Sigmoid colon (tissue), 6 donors: ENCODE measurements at regions not wholly inside any gene's neighbourhood (a gene's known extent, or its start where the extent isn't known, plus 50 kb on each side); places are given as distances from the start of the nearest gene placed in this dataset.

Source experiments
- DNase-seq: peaks from one replicate; pipeline ENCODE4 v3.0.0-alpha.2; 2019
- H3K27ac ChIP-seq, 4 donors: fragments of 200-600 bp; sonication (generic); one replicate each; pipeline ENCODE4 v1.5.1; 2016 to 2019; ENCODE audit warnings: mild to moderate bottlenecking in 1 of 4
- H3K27me3 ChIP-seq, 3 donors: fragments of 200-600 bp; sonication (generic); one replicate each; pipeline ENCODE4 v1.5.1; 2019; ENCODE audit warnings: mild to moderate bottlenecking in 1 of 3
- H3K36me3 ChIP-seq, 4 donors: fragments of 200-600 bp; sonication (generic); one replicate each; pipeline ENCODE4 v1.5.1; 2016 to 2019
- H3K4me1 ChIP-seq, 4 donors: fragments of 200-600 bp; sonication (generic); one replicate each; pipeline ENCODE4 v1.5.1; 2017 to 2019
- H3K4me3 ChIP-seq, 4 donors: fragments of 200-600 bp; sonication (generic); one replicate each; pipeline ENCODE4 v1.5.1; 2017 to 2019; ENCODE audit warnings: mild to moderate bottlenecking in 2 of 4, moderate library complexity in 1 of 4
- H3K9me3 ChIP-seq, 4 donors: fragments of 200-600 bp in 3 of 4; sonication (generic) in 3 of 4; one replicate each; pipeline versions ENCODE4 v1.5.1 to v1.6.1; 2013 to 2019
- EP300 ChIP-seq, 4 donors: sonication (generic); formaldehyde crosslinking; IDR thresholded peaks; one replicate each; pipeline ENCODE4 v1.6.1; 2017; ENCODE audit warnings: antibody characterized with exemption in 4 of 4
- POLR2A ChIP-seq, 2 donors: fragments of 450-650 bp; IDR thresholded peaks; one replicate each; pipeline ENCODE4 v1.6.1; 2016; ENCODE audit warnings: antibody characterized with exemption in 2 of 2, mild to moderate bottlenecking in 2 of 2, moderate library complexity in 2 of 2
- POLR2AphosphoS5 ChIP-seq, 4 donors: sonication (generic); formaldehyde crosslinking; IDR thresholded peaks; one replicate each; pipeline ENCODE4 v1.6.1; 2017; ENCODE audit warnings: antibody characterized with exemption in 4 of 4
- WGBS, 2 donors: extraction: QIAGEN DNeasy Blood & Tissue Kit; methylation state at CpG; one replicate each; pipeline ENCODE4 v1.1.7; 2013; 5-methylcytosine and 5-hydroxymethylcytosine counted together
- intact Hi-C: fragments of 100-400 bp; cut with DNase I; formaldehyde crosslinking; loops from one replicate; pipeline ENCODE4 v1.15.1; 2023
- TF ChIP-seq, protein P1 (sequence below), 4 experiments: fragments of 450-650 bp in 3 of 4; fragments of 200-600 bp in 1 of 4; IDR thresholded peaks; one replicate each; pipeline ENCODE4 v1.5.1; 2016 to 2019; ENCODE audit warnings: antibody characterized with exemption in 4 of 4, mild to moderate bottlenecking in 3 of 4, moderate library complexity in 2 of 4
- donor health status: healthy with polysubstance abuse.
- donor health status: healthy.

DNA sequence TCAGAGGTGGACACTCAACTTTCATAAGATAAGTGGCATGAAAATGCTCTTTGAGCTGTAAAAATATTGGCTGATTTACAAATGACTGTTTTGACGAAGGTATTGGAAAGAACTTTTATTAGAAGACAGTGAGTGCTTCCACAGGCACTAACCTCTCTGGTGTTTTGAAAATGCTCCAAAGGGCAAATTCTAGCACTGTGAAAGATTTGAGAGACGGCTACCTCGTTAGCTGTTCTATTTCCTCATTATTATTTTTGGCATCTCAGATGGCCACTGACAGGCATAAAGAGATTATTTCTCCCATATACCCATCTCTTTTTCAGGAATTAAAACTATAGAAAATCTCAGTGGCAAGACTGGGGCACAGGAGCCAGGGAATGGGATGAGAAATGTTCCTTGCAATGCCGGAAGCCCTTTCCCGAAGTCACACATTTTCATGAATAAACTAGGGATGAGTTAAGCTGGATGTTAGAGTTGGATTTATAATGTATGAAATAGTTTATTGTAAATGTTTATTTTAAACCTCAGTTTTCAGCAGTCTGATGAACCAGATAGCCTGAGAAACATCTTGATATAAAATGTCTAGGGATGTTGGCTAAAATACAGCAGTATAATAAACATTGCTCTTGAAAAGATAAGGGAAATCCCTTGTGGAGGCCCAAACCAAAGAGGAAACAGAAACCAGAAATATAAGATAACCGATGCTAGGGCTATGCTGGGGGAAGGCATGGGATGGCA lies 175.7 kb downstream of the ASB1 start:
- H3K9me3 ChIP-seq, result no peaks in the 10 kb centered on the region
- DNase-seq, result no peak
- 66 to 70% methylated on average over 6 of the region's 6 CpGs for WGBS, 2 donors
- peak overlapping the region; percentile 78 to 90 (median 88) for H3K27ac ChIP-seq
- no peaks in the 10 kb centered on the region for H3K36me3 ChIP-seq
- no peaks in the 10 kb centered on the region for H3K27me3 ChIP-seq
- TF ChIP-seq POLR2A (IDR thresholded peaks at IDR 0.05) (no peak), EP300 (IDR thresholded peaks at IDR 0.05) (no peak), POLR2AphosphoS5 (IDR thresholded peaks at IDR 0.05) (no peak)
- TF ChIP-seq, protein P1, sequence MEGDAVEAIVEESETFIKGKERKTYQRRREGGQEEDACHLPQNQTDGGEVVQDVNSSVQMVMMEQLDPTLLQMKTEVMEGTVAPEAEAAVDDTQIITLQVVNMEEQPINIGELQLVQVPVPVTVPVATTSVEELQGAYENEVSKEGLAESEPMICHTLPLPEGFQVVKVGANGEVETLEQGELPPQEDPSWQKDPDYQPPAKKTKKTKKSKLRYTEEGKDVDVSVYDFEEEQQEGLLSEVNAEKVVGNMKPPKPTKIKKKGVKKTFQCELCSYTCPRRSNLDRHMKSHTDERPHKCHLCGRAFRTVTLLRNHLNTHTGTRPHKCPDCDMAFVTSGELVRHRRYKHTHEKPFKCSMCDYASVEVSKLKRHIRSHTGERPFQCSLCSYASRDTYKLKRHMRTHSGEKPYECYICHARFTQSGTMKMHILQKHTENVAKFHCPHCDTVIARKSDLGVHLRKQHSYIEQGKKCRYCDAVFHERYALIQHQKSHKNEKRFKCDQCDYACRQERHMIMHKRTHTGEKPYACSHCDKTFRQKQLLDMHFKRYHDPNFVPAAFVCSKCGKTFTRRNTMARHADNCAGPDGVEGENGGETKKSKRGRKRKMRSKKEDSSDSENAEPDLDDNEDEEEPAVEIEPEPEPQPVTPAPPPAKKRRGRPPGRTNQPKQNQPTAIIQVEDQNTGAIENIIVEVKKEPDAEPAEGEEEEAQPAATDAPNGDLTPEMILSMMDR (IDR thresholded peaks at IDR 0.05), result no peak
- intact Hi-C loops, result loop anchor here (2.0 to 10.0 kb wide), 3 partner anchors 42 to 182 kb away; partner anchors contain the start of gene ASB1
- no peak overlapping the region for H3K4me3 ChIP-seq
- peaks cover 0 to 51% (median 44%) of the 10 kb centered on the region in 4 donors for H3K4me1 ChIP-seq

- Histone ChIP-seq H3K4me1 (peaks cover 0 to 39% (median 32%) of the 10 kb centered on the region in 4 donors), H3K9me3 (peaks cover 0 to 2% (median 0%) of the 10 kb centered on the region in 4 donors), H3K27me3 (no peaks in the 10 kb centered on the region), H3K27ac (no peak overlapping the region), H3K4me3 (no peak overlapping the region), H3K36me3 (no peaks in the 10 kb centered on the region)
- intact Hi-C loops, result loop anchor here (2.0 to 10.0 kb wide), 3 partner anchors 41 to 181 kb away; partner anchors contain the start of gene ASB1
- TF ChIP-seq, protein P1 (IDR thresholded peaks at IDR 0.05), result no peak
- TF ChIP-seq POLR2A (IDR thresholded peaks at IDR 0.05) (no peak), EP300 (IDR thresholded peaks at IDR 0.05) (no peak), POLR2AphosphoS5 (IDR thresholded peaks at IDR 0.05) (no peak)
- no peak for DNase-seq
Observed at GRCh38 chr2:238603596-238603995, 176.9 kb downstream of the ASB1 start.

GRCh38 chr2:238606311-238606710 lies 179.6 kb downstream of the ASB1 start:
- no peak overlapping the region for H3K27ac ChIP-seq
- H3K4me3 ChIP-seq, result no peak overlapping the region
- WGBS, 2 donors, result 84 to 87% methylated on average over 4 of the region's 4 CpGs
- TF ChIP-seq POLR2AphosphoS5 (IDR thresholded peaks at IDR 0.05) (no peak), EP300 (IDR thresholded peaks at IDR 0.05) (no peak), POLR2A (IDR thresholded peaks at IDR 0.05) (no peak)
- TF ChIP-seq, protein P1 (IDR thresholded peaks at IDR 0.05), result no peak
- H3K9me3 ChIP-seq, result peaks cover 0 to 2% (median 0%) of the 10 kb centered on the region in 4 donors
- intact Hi-C loops, result loop anchor here (10.0 kb wide), 1 partner anchor 178 kb away; no protein-coding TSS in a partner anchor
- H3K36me3 ChIP-seq, result no peaks in the 10 kb centered on the region
- H3K27me3 ChIP-seq, result no peaks in the 10 kb centered on the region
- peaks cover 0 to 19% (median 15%) of the 10 kb centered on the region in 4 donors for H3K4me1 ChIP-seq
- DNase-seq, result no peak

DNA sequence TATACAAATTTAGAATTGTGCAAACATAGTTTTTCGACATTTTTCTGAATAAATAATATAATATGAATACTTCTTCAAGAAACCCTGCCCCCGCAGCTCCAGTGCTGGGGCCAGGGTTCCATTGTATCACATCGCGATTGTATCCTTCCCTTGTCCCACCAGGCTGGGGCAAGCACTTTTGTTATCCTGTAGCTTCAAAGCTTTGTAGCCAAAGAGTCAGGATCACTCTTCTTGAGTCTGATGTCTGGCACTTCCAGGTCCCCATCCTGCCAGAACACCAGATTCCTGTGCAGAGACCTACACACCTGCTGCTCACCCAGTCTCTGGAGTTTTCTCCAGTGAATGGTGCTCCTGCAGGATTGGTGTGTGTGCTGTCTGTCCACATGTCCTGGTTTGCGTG lies 186.9 kb downstream of the ASB1 start:
- no peaks in the 10 kb centered on the region for H3K4me1 ChIP-seq
- DNase-seq, result no peak
- H3K36me3 ChIP-seq, result no peaks in the 10 kb centered on the region
- WGBS, 2 donors, result 82 to 93% methylated on average over 5 of the region's 5 CpGs
- TF ChIP-seq EP300 (IDR thresholded peaks at IDR 0.05), result no peak
- no peak for TF ChIP-seq POLR2A (IDR thresholded peaks at IDR 0.05)
- TF ChIP-seq POLR2AphosphoS5 (IDR thresholded peaks at IDR 0.05), result no peak
- H3K27me3 ChIP-seq, result no peaks in the 10 kb centered on the region
- intact Hi-C loops, result no loop called here
- H3K9me3 ChIP-seq, result no peaks in the 10 kb centered on the region
- no peak overlapping the region for H3K27ac ChIP-seq
- H3K4me3 ChIP-seq, result no peak overlapping the region

DNA sequence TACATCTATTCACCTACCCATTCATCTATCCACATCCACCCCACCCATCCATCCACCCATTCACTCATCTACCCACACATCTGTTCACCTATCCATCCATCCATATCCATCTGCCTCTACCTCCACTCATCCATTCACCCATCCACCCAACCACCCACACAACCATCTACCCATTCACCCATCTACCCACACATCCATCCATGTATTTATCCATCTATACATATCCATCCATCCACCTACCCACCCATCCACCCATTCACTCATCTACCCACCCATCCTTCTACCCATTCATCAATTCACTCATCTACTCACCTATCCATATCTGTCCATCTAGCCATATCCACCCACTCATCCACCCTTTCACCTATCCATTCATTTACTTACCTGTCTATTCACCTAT lies 187.6 kb downstream of the ASB1 start:
- no peaks in the 10 kb centered on the region for H3K36me3 ChIP-seq
- no peaks in the 10 kb centered on the region for H3K4me1 ChIP-seq
- no peak overlapping the region for H3K4me3 ChIP-seq
- DNase-seq, result no peak
- no peak overlapping the region for H3K27ac ChIP-seq
- no peaks in the 10 kb centered on the region for H3K27me3 ChIP-seq
- H3K9me3 ChIP-seq, result no peaks in the 10 kb centered on the region
- intact Hi-C loops, result no loop called here
- TF ChIP-seq EP300 (IDR thresholded peaks at IDR 0.05) (no peak), POLR2A (IDR thresholded peaks at IDR 0.05) (no peak), POLR2AphosphoS5 (IDR thresholded peaks at IDR 0.05) (no peak)
- TF ChIP-seq, protein P1 (IDR thresholded peaks at IDR 0.05), result no peak
